SK-N-SH (cell line): ENCODE measurements at regions not wholly inside any gene's neighbourhood (a gene's known extent, or its start where the extent isn't known, plus 50 kb on each side); places are given as distances from the start of the nearest gene placed in this dataset.

ENCODE experiments used
- CTCF ChIA-PET: fragments of 300-600, 350-600 bp; formaldehyde crosslinking; extraction: SDS; loops from one replicate; lab custom pipeline; 2021; lab: Yijun Ruan, JAX
- POLR2A ChIA-PET: fragments of 350-600 bp; sonication (Branson Sonifier 250); formaldehyde crosslinking; extraction: SDS; loops from one replicate; lab custom pipeline; 2020; ENCODE audit warnings: antibody characterized with exemption, inconsistent platforms; lab: Yijun Ruan, JAX
- DNase-seq: peaks from one replicate; pipeline ENCODE4 v3.0.0; 2012
- H2AFZ ChIP-seq: fragments of 200-600 bp; sonication (generic); 2 replicates; pipeline ENCODE4 v1.8.1; 2016; ENCODE audit warnings: antibody characterized with exemption, mild to moderate bottlenecking, low read depth
- H3F3A ChIP-seq: fragments of 200-600 bp; sonication (generic); replicated peaks from 2 replicates; pipeline ENCODE3; 2016; ENCODE audit warnings: antibody characterized with exemption, mild to moderate bottlenecking; ENCODE audit not compliant: insufficient read depth
- H3K27ac ChIP-seq, 2 experiments: fragments of 200-500 bp in 1 of 2; fragments of 200-600 bp in 1 of 2; sonication (Bioruptor generic) in 1 of 2; sonication (generic), shearing (Covaris generic) in 1 of 2; 2 replicates each; pipeline versions ENCODE4 v1.5.1 to v1.6.1; 2014 to 2016; ENCODE audit warnings: low read depth in 2 of 2, inconsistent platforms in 1 of 2, low read length in 1 of 2, mild to moderate bottlenecking in 1 of 2, mixed read lengths in 1 of 2
- H3K27me3 ChIP-seq: fragments of 200-600 bp; sonication (generic), shearing (Covaris generic); 2 replicates; pipeline ENCODE4 v1.6.1; 2016; ENCODE audit warnings: mixed run types; ENCODE audit not compliant: insufficient read depth
- H3K36me3 ChIP-seq, 2 experiments: fragments of 200-500 bp in 1 of 2; fragments of 200-600 bp in 1 of 2; sonication (Bioruptor generic) in 1 of 2; sonication (generic) in 1 of 2; replicated peaks in 1 of 2; 2 replicates each; pipeline versions ENCODE3 to v1.5.1; 2014 to 2016; ENCODE audit warnings: low read length in 1 of 2, mild to moderate bottlenecking in 1 of 2; ENCODE audit not compliant: insufficient read depth in 2 of 2, control insufficient read depth in 1 of 2
- H3K4me1 ChIP-seq, 2 experiments: fragments of 200-500 bp in 1 of 2; fragments of 200-600 bp in 1 of 2; sonication (Bioruptor generic) in 1 of 2; sonication (generic), shearing (Covaris generic) in 1 of 2; 2 replicates each; pipeline versions ENCODE4 v1.5.1 to v1.6.1; 2014 to 2016; ENCODE audit warnings: low read depth in 1 of 2, low read length in 1 of 2, mixed run types in 1 of 2; ENCODE audit not compliant: insufficient read depth in 2 of 2, control insufficient read depth in 1 of 2
- H3K4me2 ChIP-seq: fragments of 200-600 bp; sonication (generic), shearing (Covaris generic); 2 replicates; pipeline ENCODE4 v1.6.1; 2017; ENCODE audit warnings: mixed run types
- H3K4me3 ChIP-seq, 2 experiments: fragments of 200-500 bp in 1 of 2; fragments of 200-600 bp in 1 of 2; sonication (Bioruptor generic) in 1 of 2; sonication (generic), shearing (Covaris generic) in 1 of 2; 2 replicates each; pipeline versions ENCODE4 v1.5.1 to v1.8.1; 2014 to 2016; ENCODE audit warnings: low read depth in 2 of 2, inconsistent platforms in 1 of 2, low read length in 1 of 2, mild to moderate bottlenecking in 1 of 2, mixed read lengths in 1 of 2, moderate library complexity in 1 of 2
- H3K79me2 ChIP-seq: fragments of 200-600 bp; sonication (generic); 2 replicates; pipeline ENCODE4 v1.8.1; 2017; ENCODE audit warnings: mild to moderate bottlenecking; ENCODE audit not compliant: insufficient read depth
- H3K9ac ChIP-seq: fragments of 200-600 bp; sonication (generic); 2 replicates; pipeline ENCODE4 v1.6.1; 2017; ENCODE audit warnings: mixed run types
- H3K9me2 ChIP-seq: fragments of 200-600 bp; sonication (generic); 2 replicates; pipeline ENCODE4 v1.6.1; 2017; ENCODE audit warnings: mixed run types
- H3K9me3 ChIP-seq: fragments of 200-600 bp; sonication (generic); 2 replicates; pipeline ENCODE4 v1.6.1; 2017; ENCODE audit warnings: mixed run types, mild to moderate bottlenecking, moderate library complexity
- H4K20me1 ChIP-seq: fragments of 200-600 bp; sonication (generic); 2 replicates; pipeline ENCODE4 v1.6.1; 2017; ENCODE audit warnings: mild to moderate bottlenecking, mixed run types; ENCODE audit not compliant: insufficient read depth
- EZH2phosphoT487 ChIP-seq: fragments of 200-600 bp; sonication (generic); IDR thresholded peaks from 2 replicates; pipeline ENCODE4 v1.6.1; 2017; ENCODE audit warnings: low read depth, mixed run types, mild to moderate bottlenecking, antibody characterized with exemption, moderate library complexity, borderline replicate concordance
- FOXJ3 ChIP-seq: sonication (generic); formaldehyde crosslinking; IDR thresholded peaks from 2 replicates; pipeline ENCODE4 v1.5.1; 2020; ENCODE audit warnings: mild to moderate bottlenecking, missing genetic modification reagents
- GABPA ChIP-seq: IDR thresholded peaks from 2 replicates; pipeline ENCODE4 v1.4.0; 2012; ENCODE audit warnings: low read depth, mild to moderate bottlenecking
- MEF2A ChIP-seq: IDR thresholded peaks from 2 replicates; pipeline ENCODE4 v1.4.0; 2012; ENCODE audit warnings: low read depth, borderline replicate concordance
- NRF1 ChIP-seq: IDR thresholded peaks from 2 replicates; pipeline ENCODE4 v1.6.1; 2012; ENCODE audit warnings: low read depth, mild to moderate bottlenecking, low read length
- POLR2AphosphoS5 ChIP-seq: IDR thresholded peaks from 2 replicates; pipeline ENCODE4 v1.6.1; 2012; ENCODE audit warnings: low read depth, low read length
- RAD21 ChIP-seq: IDR thresholded peaks from 2 replicates; pipeline ENCODE4 v1.6.1; 2012; ENCODE audit warnings: mild to moderate bottlenecking, low read length
- RCOR1 ChIP-seq: fragments of 150-350 bp; IDR thresholded peaks from 2 replicates; pipeline ENCODE4 v1.6.1; 2017; ENCODE audit warnings: antibody characterized with exemption, low read length
- RFX5 ChIP-seq: IDR thresholded peaks from 2 replicates; pipeline ENCODE4 v1.6.1; 2012; ENCODE audit warnings: mild to moderate bottlenecking, improper control_type of control experiment, low read length
- TAF1 ChIP-seq: IDR thresholded peaks from 2 replicates; pipeline ENCODE4 v1.6.1; 2012; ENCODE audit warnings: low read depth, mild to moderate bottlenecking, low read length, moderate library complexity, borderline replicate concordance
- whole genome bisulfite sequencing: methylation state at CpG from one replicate; pipeline ENCODE4 v1.1.6; 2017; ENCODE audit warnings: low lambda C conversion rate; 5-methylcytosine and 5-hydroxymethylcytosine counted together
- TF ChIP-seq, protein P1 (sequence below): fragments of 150-350 bp; IDR thresholded peaks from 2 replicates; pipeline ENCODE4 v1.6.1; 2016; ENCODE audit warnings: mild to moderate bottlenecking, low read depth, low read length
- TF ChIP-seq, protein P2 (sequence below): IDR thresholded peaks from 2 replicates; pipeline ENCODE4; 2012
- TF ChIP-seq, protein P3 (sequence below): fragments of 150-350 bp; IDR thresholded peaks from 2 replicates; pipeline ENCODE4 v1.6.1; 2017; ENCODE audit warnings: antibody characterized with exemption, low read length, low read depth, borderline replicate concordance
- TF ChIP-seq, protein P4 (sequence below): IDR thresholded peaks from 2 replicates; pipeline ENCODE4 v1.4.0; 2012; ENCODE audit warnings: low read depth

DNA sequence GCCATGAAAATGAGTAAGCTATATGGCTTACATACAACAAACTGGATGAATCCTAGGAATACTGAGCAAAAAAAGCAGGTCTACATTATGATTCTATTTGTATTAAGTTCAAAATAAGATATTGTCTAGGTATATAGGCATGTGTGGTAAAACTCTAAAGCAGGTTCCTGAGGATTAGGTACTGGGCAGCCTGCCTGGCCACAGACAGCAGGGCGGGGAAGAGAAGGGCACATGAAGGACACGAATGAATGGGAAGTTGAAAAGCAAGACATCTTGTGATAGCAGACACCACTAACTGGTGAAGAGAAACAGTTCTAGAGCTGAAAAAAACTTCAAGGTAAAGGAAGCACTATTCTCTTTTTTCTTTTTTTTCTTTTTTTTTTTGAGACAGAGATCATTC lies 72.6 kb upstream of the SLC4A11 start:
- H3K9me3 ChIP-seq, result no peaks in the 10 kb centered on the region
- no peak overlapping the region for H3K27ac ChIP-seq
- no peaks in the 10 kb centered on the region for H3K9me2 ChIP-seq
- H3K9ac ChIP-seq, result no peak overlapping the region
- H4K20me1 ChIP-seq, result no peaks in the 10 kb centered on the region
- no peak for DNase-seq
- TF ChIP-seq GABPA (no peak), FOXJ3 (CRISPR knock-in tag) (no peak), EZH2phosphoT487 (no peak), RCOR1 (no peak), NRF1 (no peak)
- TF ChIP-seq, protein P1, sequence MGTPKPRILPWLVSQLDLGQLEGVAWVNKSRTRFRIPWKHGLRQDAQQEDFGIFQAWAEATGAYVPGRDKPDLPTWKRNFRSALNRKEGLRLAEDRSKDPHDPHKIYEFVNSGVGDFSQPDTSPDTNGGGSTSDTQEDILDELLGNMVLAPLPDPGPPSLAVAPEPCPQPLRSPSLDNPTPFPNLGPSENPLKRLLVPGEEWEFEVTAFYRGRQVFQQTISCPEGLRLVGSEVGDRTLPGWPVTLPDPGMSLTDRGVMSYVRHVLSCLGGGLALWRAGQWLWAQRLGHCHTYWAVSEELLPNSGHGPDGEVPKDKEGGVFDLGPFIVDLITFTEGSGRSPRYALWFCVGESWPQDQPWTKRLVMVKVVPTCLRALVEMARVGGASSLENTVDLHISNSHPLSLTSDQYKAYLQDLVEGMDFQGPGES, result no peak
- TF ChIP-seq, protein P2, sequence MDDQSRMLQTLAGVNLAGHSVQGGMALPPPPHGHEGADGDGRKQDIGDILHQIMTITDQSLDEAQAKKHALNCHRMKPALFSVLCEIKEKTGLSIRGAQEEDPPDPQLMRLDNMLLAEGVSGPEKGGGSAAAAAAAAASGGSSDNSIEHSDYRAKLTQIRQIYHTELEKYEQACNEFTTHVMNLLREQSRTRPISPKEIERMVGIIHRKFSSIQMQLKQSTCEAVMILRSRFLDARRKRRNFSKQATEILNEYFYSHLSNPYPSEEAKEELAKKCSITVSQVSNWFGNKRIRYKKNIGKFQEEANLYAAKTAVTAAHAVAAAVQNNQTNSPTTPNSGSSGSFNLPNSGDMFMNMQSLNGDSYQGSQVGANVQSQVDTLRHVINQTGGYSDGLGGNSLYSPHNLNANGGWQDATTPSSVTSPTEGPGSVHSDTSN, result no peak
- TF ChIP-seq, all 33 proteins: peak for 0
- Histone ChIP-seq H3K4me2 (no peak overlapping the region), H3F3A (peaks cover 7% of the 10 kb centered on the region), H3K27me3 (no peaks in the 10 kb centered on the region), H3K36me3 (peaks cover 45 to 58% of the 10 kb centered on the region in 2 experiments), H3K4me3 (no peak overlapping the region), H3K4me1 (peaks cover 3 to 9% of the 10 kb centered on the region in 2 experiments; a peak in 2 of 4 replicates), H3K79me2 (no peaks in the 10 kb centered on the region), H2AFZ (no peak overlapping the region)
- 98% methylated on average over 2 of the region's 2 CpGs for WGBS
- POLR2A ChIA-PET, result no interaction called here
- CTCF ChIA-PET, result interaction anchor here (1.0 to 1.4 kb wide), 2 partner anchors 93 to 258 kb away, joined by 3 read pairs; no protein-coding TSS in a partner anchor

DNA sequence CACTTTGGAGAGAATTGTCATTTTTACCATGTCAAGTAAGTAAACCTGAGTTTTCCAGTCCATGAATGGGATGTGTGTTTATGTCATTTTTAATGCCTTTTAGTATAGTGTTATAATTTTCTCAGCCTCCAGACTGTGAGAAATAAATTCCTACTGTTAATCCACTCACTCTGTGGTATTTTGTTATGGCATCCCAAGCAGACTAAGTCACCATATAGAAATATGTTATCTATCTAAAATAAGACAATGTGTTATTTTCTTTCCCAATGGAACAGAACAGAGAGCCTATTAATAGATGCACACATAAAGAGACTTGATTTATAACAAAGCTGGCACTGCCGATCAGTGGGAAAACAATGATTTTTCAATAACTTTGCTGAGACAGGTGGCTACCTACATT lies 70.2 kb upstream of the SLC4A11 start:
- peaks cover 41 to 51% of the 10 kb centered on the region in 2 experiments for H3K36me3 ChIP-seq
- H3K4me2 ChIP-seq, result no peak overlapping the region
- no peaks in the 10 kb centered on the region for H3K9me2 ChIP-seq
- H3K27ac ChIP-seq, result peak overlapping the region in 1 of 2 experiments; percentile 6; a peak in 2 of 4 replicates
- CTCF ChIA-PET, result no interaction called here
- no peaks in the 10 kb centered on the region for H3K27me3 ChIP-seq
- DNase-seq, result no peak
- no peaks in the 10 kb centered on the region for H4K20me1 ChIP-seq
- H3K9ac ChIP-seq, result no peak overlapping the region
- H2AFZ ChIP-seq, result no peak overlapping the region
- H3K9me3 ChIP-seq, result no peaks in the 10 kb centered on the region
- H3K79me2 ChIP-seq, result no peaks in the 10 kb centered on the region
- no peak overlapping the region for H3K4me3 ChIP-seq
- H3K4me1 ChIP-seq, result peaks cover 1 to 9% of the 10 kb centered on the region in 2 experiments; a peak in 2 of 4 replicates
- TF ChIP-seq RFX5, result no peak
- TF ChIP-seq GABPA, result no peak
- TF ChIP-seq POLR2AphosphoS5, result no peak
- TF ChIP-seq, protein P3, sequence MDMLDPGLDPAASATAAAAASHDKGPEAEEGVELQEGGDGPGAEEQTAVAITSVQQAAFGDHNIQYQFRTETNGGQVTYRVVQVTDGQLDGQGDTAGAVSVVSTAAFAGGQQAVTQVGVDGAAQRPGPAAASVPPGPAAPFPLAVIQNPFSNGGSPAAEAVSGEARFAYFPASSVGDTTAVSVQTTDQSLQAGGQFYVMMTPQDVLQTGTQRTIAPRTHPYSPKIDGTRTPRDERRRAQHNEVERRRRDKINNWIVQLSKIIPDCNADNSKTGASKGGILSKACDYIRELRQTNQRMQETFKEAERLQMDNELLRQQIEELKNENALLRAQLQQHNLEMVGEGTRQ, result no peak
- no peak for TF ChIP-seq TAF1
- TF ChIP-seq, protein P4, sequence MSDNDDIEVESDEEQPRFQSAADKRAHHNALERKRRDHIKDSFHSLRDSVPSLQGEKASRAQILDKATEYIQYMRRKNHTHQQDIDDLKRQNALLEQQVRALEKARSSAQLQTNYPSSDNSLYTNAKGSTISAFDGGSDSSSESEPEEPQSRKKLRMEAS, result no peak
- TF ChIP-seq RAD21, result no peak
- no peak for TF ChIP-seq EZH2phosphoT487
- no peak for TF ChIP-seq MEF2A
- TF ChIP-seq, protein P2, result no peak
- POLR2A ChIA-PET, result no interaction called here
- peaks cover 7% of the 10 kb centered on the region for H3F3A ChIP-seq
- 97% methylated on average over 1 of the region's 1 CpG for WGBS
